NCI-H446 (cell line): ENCODE measurements at regions not wholly inside any gene's neighbourhood (a gene's known extent, or its start where the extent isn't known, plus 50 kb on each side); places are given as distances from the start of the nearest gene placed in this dataset.
"Not testable (repeated sequence)": the region's sequence is repeated elsewhere in the genome, so short reads cannot be mapped to it uniquely, and the experiment has no call there.

Experiments used
- DNase-seq, 2 experiments: peaks; one replicate each; lab custom pipeline; 2025; lab: John Stamatoyannopoulos, UW

GRCh38 chr4:158958489-158959270 lies 144.2 kb upstream of the RAPGEF2 start:
- DNase-seq = no peak

DNA sequence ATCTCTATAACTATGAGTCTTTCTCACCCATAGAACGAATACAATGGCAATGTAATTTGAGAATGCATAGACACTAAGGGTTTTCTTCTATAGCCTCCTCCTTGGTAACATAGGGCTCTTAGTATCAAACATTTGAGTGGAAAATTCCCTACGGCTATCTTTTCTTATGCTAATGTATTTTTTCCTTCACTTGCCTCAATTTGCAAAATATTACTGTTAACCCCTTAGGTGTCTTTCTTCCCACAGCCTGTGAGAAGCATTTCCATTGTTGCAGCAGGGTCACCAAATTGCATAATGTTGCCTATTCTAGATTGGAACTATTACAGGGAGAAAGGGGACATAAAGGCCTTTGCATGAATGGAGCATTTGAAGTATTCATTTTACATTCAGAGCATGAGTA lies 140.5 kb upstream of the RAPGEF2 start:
- DNase-seq = no peak

GRCh38 chr4:158963282-158963681 lies 139.6 kb upstream of the RAPGEF2 start:
- not testable (repeated sequence) for DNase-seq

DNA sequence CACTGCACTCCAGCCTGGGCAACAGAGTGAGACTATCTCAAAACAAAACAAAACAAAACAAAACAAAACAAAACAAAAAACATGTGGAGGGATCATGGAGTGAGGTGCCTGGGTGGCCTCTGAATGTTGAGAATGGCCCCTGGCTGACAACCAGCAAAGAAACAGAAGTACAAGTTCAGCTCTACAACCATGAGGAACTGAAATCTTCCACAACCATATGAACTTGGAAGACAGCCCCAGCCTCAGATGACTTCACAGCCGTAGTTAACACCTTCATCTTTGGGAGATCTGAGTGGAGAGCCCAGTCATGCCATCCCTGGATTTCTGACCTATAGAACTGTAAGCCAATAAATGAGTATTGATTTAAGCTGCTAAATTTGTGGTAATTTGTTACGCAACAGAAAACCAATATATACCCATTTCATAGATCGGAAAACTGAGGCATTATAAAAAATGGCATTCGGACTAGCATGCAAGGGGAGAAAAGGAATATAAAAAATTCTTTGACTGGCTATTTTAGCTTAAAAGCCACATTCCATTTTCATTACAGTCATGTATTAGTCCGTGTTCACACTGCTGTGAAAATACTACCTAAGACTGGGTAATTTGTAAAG lies 138.7 kb upstream of the RAPGEF2 start:
- DNase-seq = no peak

DNA sequence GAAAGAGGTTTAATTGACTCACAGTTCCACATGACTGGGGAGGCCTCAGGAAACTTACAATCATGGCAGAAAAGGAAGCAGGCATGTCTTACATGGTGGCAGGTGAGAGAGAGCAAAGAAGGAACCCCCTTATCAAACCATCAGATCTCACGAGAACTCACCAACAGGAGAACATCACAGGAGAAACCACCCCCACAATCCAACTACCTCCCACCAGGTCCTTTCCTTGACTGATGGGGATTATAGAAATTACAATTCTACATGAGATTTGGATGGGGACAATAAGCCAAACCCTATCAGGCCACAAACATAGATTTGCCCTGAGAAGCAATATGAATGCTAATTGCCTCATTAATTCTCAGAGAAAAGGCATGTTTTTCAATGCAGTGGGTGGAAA lies 138.2 kb upstream of the RAPGEF2 start:
- DNase-seq = no peak

DNA sequence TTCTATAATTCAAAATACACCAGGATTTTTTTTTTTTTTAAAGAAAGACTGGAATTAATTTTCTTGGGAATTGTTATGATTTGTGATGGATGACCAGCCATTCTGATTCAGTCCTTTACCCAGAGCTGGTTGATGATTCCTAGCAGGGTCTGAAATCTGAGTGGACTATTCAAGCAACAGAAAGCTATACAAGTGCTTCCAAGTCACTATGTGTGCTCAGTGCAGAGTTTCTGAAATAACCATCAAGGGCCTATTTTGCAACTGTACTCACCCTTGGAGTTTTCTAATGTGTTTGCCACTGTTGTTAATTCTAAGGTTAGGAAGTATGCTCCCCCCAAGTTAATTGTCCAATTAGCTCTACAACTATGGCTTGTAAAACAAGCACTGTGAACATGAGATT lies 137.7 kb upstream of the RAPGEF2 start:
- DNase-seq = no peak

GRCh38 chr4:158966091-158966490 lies 136.8 kb upstream of the RAPGEF2 start:
- DNase-seq = no peak

GRCh38 chr4:158968961-158969360 lies 133.9 kb upstream of the RAPGEF2 start:
- DNase-seq = no peak

DNA sequence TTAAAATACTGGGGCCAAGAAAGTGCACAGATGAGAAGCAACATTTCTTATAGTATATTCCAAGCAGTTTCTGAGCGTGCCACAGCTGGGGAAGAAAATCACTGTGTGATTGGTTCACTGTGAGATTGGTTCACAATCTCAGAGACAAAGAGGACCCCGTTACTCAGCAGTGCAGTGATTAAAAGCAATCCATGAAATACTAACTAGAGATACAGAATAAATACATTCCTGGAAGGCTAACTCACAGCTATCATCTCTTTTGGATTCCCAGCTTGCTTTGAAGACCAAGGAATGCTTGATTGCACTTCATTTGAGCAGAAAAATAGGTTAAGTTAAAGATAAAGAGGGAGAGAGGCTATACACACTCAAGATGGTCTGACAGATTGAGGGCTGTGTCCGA lies 132.1 kb upstream of the RAPGEF2 start:
- no peak for DNase-seq

- DNase-seq = not testable (repeated sequence)
Observed at GRCh38 chr4:158974438-158974837, 128.4 kb upstream of the RAPGEF2 start.

GRCh38 chr4:158980711-158981110 lies 122.2 kb upstream of the RAPGEF2 start:
- DNase-seq = not testable (repeated sequence)

DNA sequence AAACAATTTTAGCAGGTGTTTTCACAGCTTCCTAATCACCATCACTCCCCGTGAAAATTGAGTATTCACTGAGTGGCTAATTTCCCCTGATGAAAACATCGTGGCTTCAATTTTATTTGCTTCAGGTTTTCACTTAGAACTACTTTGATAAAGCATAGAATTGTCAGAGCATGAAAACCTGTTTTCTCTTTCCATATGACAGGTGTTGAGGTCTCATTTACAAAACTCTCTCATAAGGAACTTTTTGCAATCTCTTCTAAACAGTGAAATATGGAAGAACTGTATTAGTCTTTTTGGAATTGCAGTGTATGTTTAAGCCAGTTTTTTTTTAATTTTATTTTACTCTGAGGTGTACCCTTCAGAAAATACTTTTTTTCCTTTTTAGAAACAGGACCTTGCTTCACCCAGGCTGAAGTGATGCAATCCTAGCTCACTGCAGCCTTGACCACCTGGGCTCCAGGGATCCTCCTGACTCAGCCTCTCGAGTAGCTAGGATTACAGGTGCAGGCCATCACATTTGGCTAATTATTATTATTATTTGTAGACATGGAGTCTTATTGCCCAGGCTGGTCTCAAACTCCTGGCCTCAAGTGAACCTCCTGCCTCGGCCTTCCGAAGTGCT lies 111.2 kb upstream of the RAPGEF2 start:
- no peak for DNase-seq

DNA sequence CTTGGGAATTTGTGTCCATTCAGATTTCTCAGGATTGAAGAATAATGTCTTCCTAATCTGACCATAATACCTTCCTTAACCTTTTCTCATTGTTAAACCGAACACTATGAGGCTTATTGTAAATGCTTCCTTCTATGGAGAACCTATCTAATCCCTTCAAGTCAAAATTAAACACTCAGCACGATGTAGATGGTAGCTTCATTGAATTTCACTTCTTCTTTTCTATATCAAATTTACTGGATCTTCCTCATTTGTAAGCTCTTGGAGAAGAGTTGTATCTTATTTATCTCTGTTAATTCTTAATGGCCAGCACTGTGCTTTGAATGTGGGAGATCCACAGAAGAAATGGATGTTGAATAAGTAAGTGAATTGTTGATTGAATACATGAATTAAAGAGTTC lies 109.0 kb upstream of the RAPGEF2 start:
- DNase-seq = no peak

DNA sequence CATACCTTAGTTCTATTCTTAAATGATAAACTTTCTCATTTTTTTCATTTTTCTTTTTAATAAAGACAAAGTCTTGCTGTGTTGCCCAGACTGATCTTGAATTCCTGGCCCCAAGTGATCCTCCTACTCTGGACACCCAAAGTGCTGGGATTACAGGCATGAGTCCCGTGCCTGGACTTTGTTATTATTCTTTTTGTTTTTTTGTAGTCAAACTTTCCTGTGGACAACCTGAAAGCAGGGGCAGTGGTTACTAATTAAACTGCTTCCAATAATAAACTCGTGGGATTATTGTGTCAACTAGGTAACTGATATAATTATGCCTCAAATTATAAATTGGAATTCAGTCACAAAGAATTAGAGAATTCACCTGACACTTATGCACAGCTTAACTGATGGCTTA lies 107.8 kb upstream of the RAPGEF2 start:
- DNase-seq = no peak

DNA sequence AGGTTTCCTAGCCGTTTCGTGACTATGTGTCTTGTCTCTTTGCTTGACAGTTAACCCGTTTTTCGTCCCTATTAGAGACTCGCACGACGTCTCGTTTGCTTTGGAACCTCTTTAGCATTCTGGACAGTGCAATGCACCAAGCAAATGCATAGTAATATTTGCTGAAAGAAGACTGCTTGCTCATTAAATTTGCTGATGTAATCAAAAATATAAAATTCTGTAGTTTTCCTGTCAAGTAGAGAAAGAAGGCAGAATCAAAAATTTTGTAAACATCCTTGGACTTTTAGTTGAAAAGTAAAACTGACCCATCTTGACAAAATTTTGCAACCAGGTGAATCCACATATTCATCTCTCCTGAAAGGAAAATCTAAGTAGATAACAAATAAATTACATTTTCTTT lies 106.9 kb upstream of the RAPGEF2 start:
- DNase-seq = no peak

DNA sequence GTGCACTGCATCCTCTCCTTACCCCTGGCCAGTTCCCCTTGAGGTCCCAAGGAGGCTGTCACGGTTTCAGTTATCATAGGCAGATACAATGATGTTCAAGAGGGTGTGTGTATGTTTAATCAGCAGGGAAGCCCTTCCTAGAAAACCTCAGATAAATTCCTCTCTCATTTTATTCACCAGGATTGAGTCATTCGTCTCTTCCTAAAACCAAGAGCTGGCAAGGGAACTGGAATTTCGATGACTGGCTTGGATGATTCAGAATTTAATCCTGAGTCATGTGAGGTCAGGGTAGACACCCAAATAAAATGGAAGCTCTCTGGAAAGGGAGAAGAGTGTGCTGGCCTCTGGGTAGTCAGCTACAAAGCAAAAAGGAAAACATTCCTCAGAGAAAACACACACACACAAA lies 106.2 kb upstream of the RAPGEF2 start:
- DNase-seq = peak; percentile 15 to 60

DNA sequence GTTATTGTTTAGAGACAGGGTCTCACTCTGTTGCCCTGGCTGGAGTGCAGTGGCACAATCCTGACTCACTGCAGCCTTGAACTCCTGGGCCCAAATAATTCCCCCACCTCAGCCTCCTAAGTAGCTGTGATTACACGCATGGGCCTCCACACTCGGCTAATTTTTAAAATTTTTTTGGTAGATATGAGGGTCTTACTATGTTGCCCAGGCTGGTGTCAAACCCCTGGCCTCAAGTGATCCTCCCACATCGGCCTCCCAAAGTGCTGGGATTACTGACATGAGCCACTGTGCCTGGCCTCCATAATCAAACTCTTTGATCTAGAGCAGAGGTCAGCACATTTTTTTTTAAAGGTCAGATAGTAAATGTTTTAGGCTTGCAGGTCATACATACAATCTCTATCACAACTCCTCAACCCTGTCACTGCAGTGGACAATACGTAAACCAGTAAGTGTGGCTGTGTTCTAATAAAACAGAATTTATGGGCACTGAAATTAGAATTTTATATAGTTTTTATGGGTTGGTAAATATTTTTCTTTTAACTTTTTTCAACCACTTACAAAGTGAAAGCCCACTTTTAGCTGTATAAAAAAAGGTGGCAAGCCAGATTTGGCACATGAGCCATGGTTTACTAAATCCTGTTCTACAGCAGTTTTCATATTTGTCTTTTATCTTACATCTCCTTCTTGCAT lies 105.1 kb upstream of the RAPGEF2 start:
- DNase-seq = no peak

GRCh38 chr4:158998624-158999023 lies 104.3 kb upstream of the RAPGEF2 start:
- DNase-seq = no peak

- no peak for DNase-seq
Observed at GRCh38 chr4:158999166-158999682, 103.7 kb upstream of the RAPGEF2 start.

GRCh38 chr4:158999849-159000248 lies 103.0 kb upstream of the RAPGEF2 start:
- DNase-seq = no peak

DNA sequence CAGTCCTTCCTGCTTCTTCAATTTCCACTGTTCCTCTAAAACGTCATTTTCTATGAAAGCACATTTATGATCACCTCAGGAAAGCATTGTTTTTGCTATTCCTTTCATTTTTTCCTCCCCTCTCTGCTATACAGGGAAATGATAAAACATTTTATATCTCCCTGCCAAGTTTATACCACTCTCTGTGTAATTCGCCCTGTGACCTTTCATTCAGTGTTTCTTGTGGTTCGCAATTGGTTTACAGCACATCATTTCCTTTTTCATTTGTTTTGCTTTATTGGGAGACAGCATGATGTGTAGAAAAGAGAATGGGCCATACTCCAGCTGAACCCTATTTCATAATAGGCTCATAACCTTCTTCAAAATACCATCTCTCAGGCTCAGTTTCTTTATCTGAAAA lies 99.9 kb upstream of the RAPGEF2 start:
- DNase-seq = no peak

- DNase-seq = no peak
Observed at GRCh38 chr4:159003420-159004253, 99.2 kb upstream of the RAPGEF2 start.
